22Rv1 (cell line): ENCODE measurements at regions not wholly inside any gene's neighbourhood (a gene's known extent, or its start where the extent isn't known, plus 50 kb on each side); places are given as distances from the start of the nearest gene placed in this dataset.

Source experiments
- ZFX ChIP-seq: fragments of 450-650 bp; IDR thresholded peaks from 2 replicates; pipeline ENCODE4 v1.6.1; 2017; ENCODE audit warnings: antibody characterized with exemption, borderline replicate concordance
- TF ChIP-seq, protein P1 (sequence below): fragments of 450-650 bp; IDR thresholded peaks from 2 replicates; pipeline ENCODE4 v1.5.1; 2017; ENCODE audit warnings: mild to moderate bottlenecking

DNA sequence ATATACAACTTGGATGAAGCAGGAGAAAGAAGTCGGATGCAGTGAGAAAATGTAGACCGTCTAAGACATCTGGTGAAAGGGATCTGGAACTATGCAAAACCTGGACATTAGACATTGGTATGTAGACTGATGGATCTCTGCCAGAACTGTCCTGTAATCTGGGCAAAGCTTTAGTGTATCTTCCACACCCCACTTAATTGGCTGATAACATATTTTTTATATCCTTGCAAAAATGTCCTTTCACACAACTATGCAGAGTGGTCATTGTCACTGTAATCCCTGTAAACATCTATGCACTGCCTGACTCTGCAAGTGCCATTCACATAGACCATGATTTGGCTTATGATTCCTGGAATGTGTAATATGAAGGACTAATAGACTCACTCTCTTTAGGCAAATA is 163.1 kb downstream of the TUSC7 start:
- TF ChIP-seq, protein P1, sequence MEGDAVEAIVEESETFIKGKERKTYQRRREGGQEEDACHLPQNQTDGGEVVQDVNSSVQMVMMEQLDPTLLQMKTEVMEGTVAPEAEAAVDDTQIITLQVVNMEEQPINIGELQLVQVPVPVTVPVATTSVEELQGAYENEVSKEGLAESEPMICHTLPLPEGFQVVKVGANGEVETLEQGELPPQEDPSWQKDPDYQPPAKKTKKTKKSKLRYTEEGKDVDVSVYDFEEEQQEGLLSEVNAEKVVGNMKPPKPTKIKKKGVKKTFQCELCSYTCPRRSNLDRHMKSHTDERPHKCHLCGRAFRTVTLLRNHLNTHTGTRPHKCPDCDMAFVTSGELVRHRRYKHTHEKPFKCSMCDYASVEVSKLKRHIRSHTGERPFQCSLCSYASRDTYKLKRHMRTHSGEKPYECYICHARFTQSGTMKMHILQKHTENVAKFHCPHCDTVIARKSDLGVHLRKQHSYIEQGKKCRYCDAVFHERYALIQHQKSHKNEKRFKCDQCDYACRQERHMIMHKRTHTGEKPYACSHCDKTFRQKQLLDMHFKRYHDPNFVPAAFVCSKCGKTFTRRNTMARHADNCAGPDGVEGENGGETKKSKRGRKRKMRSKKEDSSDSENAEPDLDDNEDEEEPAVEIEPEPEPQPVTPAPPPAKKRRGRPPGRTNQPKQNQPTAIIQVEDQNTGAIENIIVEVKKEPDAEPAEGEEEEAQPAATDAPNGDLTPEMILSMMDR: no peak
- TF ChIP-seq ZFX: no peak
